SK-N-MC (cell line): ENCODE measurements at regions not wholly inside any gene's neighbourhood (a gene's known extent, or its start where the extent isn't known, plus 50 kb on each side); places are given as distances from the start of the nearest gene placed in this dataset.

ENCODE experiments used
- EZH2 ChIP-seq: fragments of 200-600 bp; sonication (generic); IDR thresholded peaks from one replicate; pipeline ENCODE4 v1.6.1; 2017; ENCODE audit warnings: antibody characterized with exemption
- FOXP2 ChIP-seq: optimal IDR thresholded peaks from 2 replicates; pipeline ENCODE3; 2011; ENCODE audit warnings: mild to moderate bottlenecking, moderate library complexity; ENCODE audit not compliant: insufficient read depth; ENCODE audit errors: extremely low read length, control extremely low read depth
- POLR2AphosphoS5 ChIP-seq: IDR thresholded peaks from 2 replicates; pipeline ENCODE4 v1.6.1; 2012; ENCODE audit warnings: mild to moderate bottlenecking, low read depth, low read length, borderline replicate concordance

GRCh38 chr4:71188156-71188640, 150.6 kb upstream of the SLC4A4 start:
- no peak for TF ChIP-seq EZH2
- TF ChIP-seq POLR2AphosphoS5, result no peak
- no peak for TF ChIP-seq FOXP2
